ENCODE measurements at regions not wholly inside any gene's neighbourhood (a gene's known extent, or its start where the extent isn't known, plus 50 kb on each side); places are given as distances from the start of the nearest gene placed in this dataset.

- FAIRE-seq (no peak), DNase-seq (ENCODE audit: extremely low spot score, insufficient read length, low read depth) (no peak)
Observed at GRCh38 chr7:46011501-46011900, 90.4 kb upstream of the IGFBP3 start.

- no peak for FAIRE-seq
- no peak for DNase-seq (ENCODE audit: extremely low spot score, insufficient read length, low read depth)
Observed at GRCh38 chr7:46011059-46011458, 90.0 kb upstream of the IGFBP3 start.

DNA sequence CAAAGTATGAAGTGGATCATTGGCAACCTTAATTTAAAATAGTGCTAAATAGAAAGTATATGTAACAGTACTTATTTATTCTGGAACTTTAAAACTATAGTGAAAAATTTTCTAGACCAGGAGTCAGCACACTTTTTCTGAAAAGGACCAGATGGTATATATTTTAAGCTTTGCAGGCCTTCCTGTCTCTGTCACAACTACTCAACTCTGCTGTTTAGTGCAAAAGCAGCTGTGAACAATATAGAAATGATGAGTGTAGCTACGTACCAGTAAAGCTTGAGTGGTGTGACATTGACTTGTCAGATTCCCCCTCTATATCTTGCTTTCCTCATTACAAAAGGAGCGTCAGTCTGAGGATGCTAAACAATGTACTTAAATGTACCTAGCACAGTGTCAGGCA lies 88.1 kb upstream of the IGFBP3 start:
- DNase-seq (ENCODE audit: extremely low spot score, insufficient read length, low read depth) (no peak), FAIRE-seq (no peak)

DNA sequence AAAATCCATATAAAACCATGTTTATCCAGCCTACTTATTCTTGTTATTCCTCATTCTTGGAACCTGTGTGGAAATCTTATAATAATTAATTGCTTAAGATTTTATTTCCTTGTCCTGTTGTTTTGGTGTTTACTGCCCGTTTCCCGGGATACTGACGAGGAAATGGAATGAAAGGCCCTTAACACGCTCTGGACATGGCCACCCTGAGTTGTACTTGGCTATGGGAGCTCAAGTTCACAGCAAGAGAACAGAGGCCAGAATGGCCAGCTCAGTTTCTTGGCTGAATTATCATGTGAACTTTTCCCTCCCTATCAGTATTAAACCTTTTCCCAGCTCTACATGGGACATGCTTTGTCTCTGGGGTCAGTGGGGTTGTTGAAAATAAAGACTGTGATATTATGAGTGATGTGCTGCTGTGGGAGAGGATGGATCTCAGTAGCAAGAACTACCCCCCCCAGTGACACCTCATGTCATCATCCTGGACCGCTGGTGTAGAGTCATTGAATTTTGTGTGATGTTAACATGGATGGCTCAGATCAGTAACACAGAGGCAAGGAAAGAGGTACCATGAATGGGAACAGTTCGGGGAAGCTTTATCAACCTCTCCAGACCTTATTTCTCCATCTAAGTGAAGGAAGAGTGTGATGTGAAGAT lies 87.0 kb upstream of the IGFBP3 start:
- no peak for DNase-seq (ENCODE audit: extremely low spot score, insufficient read length, low read depth)
- FAIRE-seq = no peak

DNA sequence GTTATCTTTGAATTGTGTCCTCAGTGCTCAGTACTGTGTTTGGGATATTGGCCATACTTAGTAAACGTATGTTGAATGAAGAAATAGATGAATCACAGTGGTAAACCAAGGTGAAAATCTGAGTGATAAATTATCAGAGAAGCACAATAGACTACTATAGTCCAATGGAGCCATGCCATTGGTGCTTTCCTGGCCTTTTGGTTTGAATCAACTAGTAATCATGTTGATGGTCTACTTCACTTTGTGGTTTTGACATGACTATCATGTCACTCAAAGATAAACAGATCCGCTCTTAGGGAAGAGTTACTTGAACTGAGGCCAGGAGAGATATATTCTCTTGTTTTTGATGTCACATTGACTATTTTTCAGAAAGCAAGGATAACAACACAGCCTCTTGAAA lies 86.1 kb upstream of the IGFBP3 start:
- DNase-seq (ENCODE audit: extremely low spot score, insufficient read length, low read depth) (no peak), FAIRE-seq (no peak)

DNA sequence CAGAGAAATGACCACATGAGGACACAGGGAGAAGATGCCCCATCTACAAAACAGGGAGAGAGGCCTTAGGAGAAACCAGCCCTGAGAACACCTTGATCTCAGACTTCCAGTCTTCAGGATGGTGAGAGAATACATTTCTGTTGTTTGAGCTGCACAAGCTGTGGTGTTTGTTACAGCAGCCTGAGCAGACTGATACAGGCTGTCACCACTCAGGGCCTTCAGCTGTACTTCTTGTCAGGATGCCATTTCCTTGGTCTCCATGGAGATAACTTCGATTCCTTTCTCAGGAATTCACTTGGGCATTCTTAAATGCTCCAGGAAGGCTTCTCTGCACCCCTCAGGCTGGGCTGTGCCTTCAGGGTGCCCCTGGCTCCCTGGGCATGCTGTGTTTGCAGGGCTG lies 85.7 kb upstream of the IGFBP3 start:
- FAIRE-seq (no peak), DNase-seq (ENCODE audit: extremely low spot score, insufficient read length, low read depth) (no peak)

- no peak for DNase-seq (ENCODE audit: extremely low spot score, insufficient read length, low read depth)
- no peak for FAIRE-seq
Observed at GRCh38 chr7:46006212-46006611, 85.1 kb upstream of the IGFBP3 start.

DNA sequence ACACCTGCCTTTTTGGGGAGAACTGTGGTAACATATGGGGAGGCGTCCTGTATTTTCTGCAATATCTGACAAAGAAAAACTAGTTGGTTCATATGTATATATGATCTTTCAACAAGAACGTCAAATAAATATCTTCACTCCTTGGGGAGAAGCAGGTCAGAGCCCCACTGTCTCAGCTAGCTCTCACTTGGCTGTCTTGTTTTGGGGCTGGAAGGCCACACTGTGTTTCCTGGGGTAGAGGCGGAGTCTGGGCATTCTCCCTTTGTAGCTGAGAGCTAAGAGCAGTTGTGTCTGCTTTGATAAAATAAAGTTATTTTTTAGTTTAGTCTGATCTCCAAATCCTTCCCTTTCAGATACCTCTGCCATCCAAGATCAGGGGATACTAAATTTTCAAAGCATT lies 83.9 kb upstream of the IGFBP3 start:
- DNase-seq (ENCODE audit: extremely low spot score, insufficient read length, low read depth) = no peak
- FAIRE-seq = no peak

GRCh38 chr7:46003896-46004875 lies 83.1 kb upstream of the IGFBP3 start:
- DNase-seq (ENCODE audit: extremely low spot score, insufficient read length, low read depth) (no peak), FAIRE-seq (no peak)

- DNase-seq (ENCODE audit: extremely low spot score, insufficient read length, low read depth) (no peak), FAIRE-seq (no peak)
Observed at GRCh38 chr7:46003161-46003560, 82.1 kb upstream of the IGFBP3 start.

GRCh38 chr7:46000513-46000912 lies 79.4 kb upstream of the IGFBP3 start:
- no peak for DNase-seq (ENCODE audit: extremely low spot score, insufficient read length, low read depth)
- no peak for FAIRE-seq

DNA sequence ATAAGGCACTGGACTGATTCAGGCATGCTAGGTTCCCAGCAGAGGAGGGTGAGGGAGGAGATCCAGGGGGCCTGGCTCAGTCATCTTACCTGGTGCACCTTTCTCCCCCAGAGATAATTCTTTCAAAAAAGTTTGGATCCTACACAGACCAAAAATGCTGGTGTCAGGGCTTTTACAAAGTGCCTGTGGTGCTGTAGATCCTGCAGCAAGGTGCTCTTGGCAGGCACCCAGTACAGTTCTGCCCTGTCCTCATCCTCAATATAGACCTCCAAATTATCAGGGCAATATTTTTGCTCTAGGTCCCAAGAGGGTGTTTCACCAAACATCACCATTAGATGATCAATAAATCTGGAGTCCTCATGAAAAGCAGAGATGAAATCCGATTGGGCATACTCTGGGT lies 78.5 kb upstream of the IGFBP3 start:
- no peak for DNase-seq (ENCODE audit: extremely low spot score, insufficient read length, low read depth)
- no peak for FAIRE-seq

DNA sequence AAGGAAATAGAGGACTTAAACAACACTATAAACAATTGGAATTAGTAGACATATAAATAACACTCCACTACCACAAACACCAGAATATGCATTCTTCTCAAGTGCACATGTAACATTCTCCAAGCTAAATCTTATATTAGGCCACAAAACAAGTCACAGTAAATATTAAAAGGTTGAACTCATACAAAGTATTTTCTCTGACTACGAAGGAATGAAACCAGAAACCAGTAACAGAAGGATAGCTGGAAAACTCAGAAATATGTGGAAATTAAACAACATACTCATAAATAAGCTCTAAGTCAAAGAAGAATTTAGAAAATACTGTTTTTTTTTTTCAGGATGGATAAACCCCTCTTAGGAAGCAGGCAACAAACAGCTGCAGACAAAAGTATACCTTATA lies 77.4 kb upstream of the IGFBP3 start:
- DNase-seq (ENCODE audit: extremely low spot score, insufficient read length, low read depth) (no peak), FAIRE-seq (no peak)

- FAIRE-seq = no peak
- no peak for DNase-seq (ENCODE audit: extremely low spot score, insufficient read length, low read depth)
Observed at GRCh38 chr7:45993621-45994020, 72.5 kb upstream of the IGFBP3 start.

- DNase-seq (ENCODE audit: extremely low spot score, insufficient read length, low read depth) (no peak), FAIRE-seq (no peak)
Observed at GRCh38 chr7:45992826-45993225, 71.8 kb upstream of the IGFBP3 start.

- DNase-seq (ENCODE audit: extremely low spot score, insufficient read length, low read depth) = no peak
- FAIRE-seq = no peak
Observed at GRCh38 chr7:45990276-45990675, 69.2 kb upstream of the IGFBP3 start.

GRCh38 chr7:45988405-45989057 lies 67.5 kb upstream of the IGFBP3 start:
- no peak for FAIRE-seq
- no peak for DNase-seq (ENCODE audit: extremely low spot score, insufficient read length, low read depth)

- FAIRE-seq (no peak), DNase-seq (ENCODE audit: extremely low spot score, insufficient read length, low read depth) (no peak)
Observed at GRCh38 chr7:45987521-45988290, 66.6 kb upstream of the IGFBP3 start.

DNA sequence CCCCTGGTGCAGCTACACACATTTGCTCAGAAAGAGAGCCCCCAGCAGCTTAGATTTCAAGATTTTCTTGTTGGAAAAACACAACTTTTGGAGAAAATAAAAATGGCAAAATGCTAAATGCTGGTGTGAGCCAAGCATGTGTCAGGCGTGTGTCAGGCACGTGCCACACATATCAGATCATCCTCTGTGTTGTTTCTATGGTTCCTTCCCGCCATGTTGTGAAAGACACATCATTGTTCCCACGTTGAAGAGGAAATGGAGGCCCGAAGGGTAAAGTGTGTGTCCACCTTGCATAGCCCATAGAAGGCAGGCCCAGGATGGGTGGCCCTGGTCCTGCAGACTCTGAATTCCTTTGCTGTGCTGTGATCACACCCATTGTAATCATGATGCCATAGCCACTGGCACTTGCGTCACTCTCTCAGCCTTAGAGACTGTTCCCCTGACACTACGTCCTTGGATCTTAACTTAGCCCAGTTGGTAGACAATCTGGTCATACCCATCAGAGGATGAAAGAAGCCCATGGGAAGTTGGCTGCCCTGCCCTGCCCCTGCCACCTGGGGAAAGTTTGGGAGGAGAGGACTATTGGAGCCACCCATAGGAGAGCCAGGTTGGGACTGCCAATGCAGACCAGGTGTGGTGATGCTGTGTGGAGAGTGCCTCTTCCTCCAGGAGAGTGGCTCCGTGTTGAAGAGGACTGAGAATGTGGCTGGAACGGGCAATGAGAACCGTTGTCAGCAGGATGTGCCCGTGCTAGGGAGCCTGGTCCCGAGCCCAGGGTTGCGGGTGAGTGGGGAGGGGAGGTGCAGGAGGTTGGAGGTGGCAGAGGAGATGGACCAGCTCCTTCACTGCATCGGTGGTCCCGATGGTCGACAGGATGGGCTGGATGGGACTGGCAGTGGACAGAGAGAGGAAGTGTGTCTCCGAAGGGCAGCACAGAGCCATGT lies 65.6 kb upstream of the IGFBP3 start:
- no peak for FAIRE-seq
- no peak for DNase-seq (ENCODE audit: extremely low spot score, insufficient read length, low read depth)

All from GM18507 (cell line).